IPS-15b (cell line): ENCODE measurements at regions not wholly inside any gene's neighbourhood (a gene's known extent, or its start where the extent isn't known, plus 50 kb on each side); places are given as distances from the start of the nearest gene placed in this dataset.

ENCODE experiments used
- H3K27me3 ChIP-seq: one replicate; pipeline ENCODE4 v1.6.1; 2013; ENCODE audit warnings: low read length; ENCODE audit not compliant: control insufficient read depth, insufficient read depth
- H3K36me3 ChIP-seq: one replicate; pipeline ENCODE4 v1.6.1; 2013; ENCODE audit warnings: low read length; ENCODE audit not compliant: control insufficient read depth, insufficient read depth
- H3K4me1 ChIP-seq: one replicate; pipeline ENCODE4 v1.6.1; 2013; ENCODE audit warnings: mild to moderate bottlenecking, low read length; ENCODE audit not compliant: control insufficient read depth, insufficient read depth
- H3K4me3 ChIP-seq: one replicate; pipeline ENCODE4 v1.5.1; 2013; ENCODE audit warnings: low read depth, low read length
- H3K9ac ChIP-seq: one replicate; pipeline ENCODE4 v1.6.1; 2013; ENCODE audit warnings: low read depth, mild to moderate bottlenecking, low read length
- H3K9me3 ChIP-seq: one replicate; pipeline ENCODE4 v1.6.1; 2013; ENCODE audit warnings: mild to moderate bottlenecking, low read length; ENCODE audit not compliant: control insufficient read depth, insufficient read depth

GRCh38 chr12:38588624-38589305, 272.2 kb downstream of the ALG10B start:
- H3K27me3 ChIP-seq, result no peaks in the 10 kb centered on the region
- H3K36me3 ChIP-seq, result no peaks in the 10 kb centered on the region
- H3K4me3 ChIP-seq, result no peak overlapping the region
- H3K9me3 ChIP-seq, result no peaks in the 10 kb centered on the region
- H3K4me1 ChIP-seq, result no peaks in the 10 kb centered on the region
- no peak overlapping the region for H3K9ac ChIP-seq

GRCh38 chr12:38589306-38589632, 272.7 kb downstream of the ALG10B start:
- Histone ChIP-seq H3K36me3 (no peaks in the 10 kb centered on the region), H3K4me1 (no peaks in the 10 kb centered on the region), H3K4me3 (no peak overlapping the region)

GRCh38 chr12:38601949-38602348, 285.4 kb downstream of the ALG10B start:
- Histone ChIP-seq H3K4me1 (no peaks in the 10 kb centered on the region), H3K9ac (no peak overlapping the region), H3K36me3 (no peaks in the 10 kb centered on the region), H3K9me3 (no peaks in the 10 kb centered on the region), H3K27me3 (no peaks in the 10 kb centered on the region), H3K4me3 (no peak overlapping the region)

More at GRCh38 chr12:38589306-38589632, 272.7 kb downstream of the ALG10B start:
- Histone ChIP-seq H3K27me3 (no peaks in the 10 kb centered on the region), H3K9me3 (no peaks in the 10 kb centered on the region), H3K9ac (no peak overlapping the region)
